Head of caudate nucleus (tissue), 42 donors: ENCODE measurements at regions not wholly inside any gene's neighbourhood (a gene's known extent, or its start where the extent isn't known, plus 50 kb on each side); places are given as distances from the start of the nearest gene placed in this dataset.
"Not testable (repeated sequence)": the region's sequence is repeated elsewhere in the genome, so short reads cannot be mapped to it uniquely, and the experiment has no call there.

Experiments
- DNase-seq, 42 donors: peaks; one replicate each; pipeline versions ENCODE4 v3.0.0 to v3.0.0-alpha.2; 2020 to 2021; ENCODE audit warnings: mixed read lengths in 7 of 42
- intact Hi-C: fragments of 100-400 bp; cut with DNase I; formaldehyde crosslinking; loops from one replicate; pipeline ENCODE4 v1.15.0; 2022

GRCh38 chr10:23535381-23535780 is 96.5 kb downstream of the OTUD1 start:
- no peak for DNase-seq
- intact Hi-C loops, result loop anchor here (10.0 kb wide), 1 partner anchor 159 kb away; no protein-coding TSS in a partner anchor

- intact Hi-C loops, result loop anchor here (10.0 kb wide), 1 partner anchor 156 kb away; no protein-coding TSS in a partner anchor
- no peak for DNase-seq
Observed at GRCh38 chr10:23538968-23539367, 100.1 kb downstream of the OTUD1 start.

- intact Hi-C loops, result no loop called here
- DNase-seq, result peak in 8 of 42 donors; percentile 5 to 31 (median 18)
Observed at GRCh38 chr10:23540401-23541030, 101.6 kb downstream of the OTUD1 start.

GRCh38 chr10:23543691-23544380 is 105.0 kb downstream of the OTUD1 start:
- intact Hi-C loops, result no loop called here
- no peak for DNase-seq

- intact Hi-C loops, result not testable (repeated sequence)
Observed at GRCh38 chr10:23545866-23546265, 107.0 kb downstream of the OTUD1 start.

GRCh38 chr10:23556727-23557440 is 118.0 kb downstream of the OTUD1 start:
- DNase-seq, result no peak
- intact Hi-C loops, result no loop called here

More at GRCh38 chr10:23545866-23546265, 107.0 kb downstream of the OTUD1 start:
- not testable (repeated sequence) for DNase-seq

- intact Hi-C loops, result no loop called here
- DNase-seq, result no peak
Observed at GRCh38 chr10:23557777-23558176, 118.9 kb downstream of the OTUD1 start.

- no peak for DNase-seq
- intact Hi-C loops, result no loop called here
Observed at GRCh38 chr10:23558361-23558799, 119.5 kb downstream of the OTUD1 start.

GRCh38 chr10:23568996-23569395 is 130.1 kb downstream of the OTUD1 start:
- DNase-seq, result no peak
- intact Hi-C loops, result no loop called here

- no peak for DNase-seq
- intact Hi-C loops, result no loop called here
Observed at GRCh38 chr10:23571884-23572283, 133.0 kb downstream of the OTUD1 start.

GRCh38 chr10:23581906-23582450 is 143.1 kb downstream of the OTUD1 start:
- intact Hi-C loops, result no loop called here

GRCh38 chr10:23584396-23584795 is 145.5 kb downstream of the OTUD1 start:
- intact Hi-C loops, result no loop called here
- DNase-seq, result no peak

More at GRCh38 chr10:23581906-23582450, 143.1 kb downstream of the OTUD1 start:
- no peak for DNase-seq

GRCh38 chr10:23585186-23585585 is 146.3 kb downstream of the OTUD1 start:
- intact Hi-C loops, result no loop called here
- no peak for DNase-seq

GRCh38 chr10:23585666-23586065 is 146.8 kb downstream of the OTUD1 start:
- intact Hi-C loops, result no loop called here
- DNase-seq, result no peak

- intact Hi-C loops, DNase-seq: not testable (repeated sequence)
Observed at GRCh38 chr10:23595278-23595677, 156.4 kb downstream of the OTUD1 start.

- intact Hi-C loops, result no loop called here
- no peak for DNase-seq
Observed at GRCh38 chr10:23604613-23605012, 165.7 kb downstream of the OTUD1 start.

- intact Hi-C loops, result no loop called here
- no peak for DNase-seq
Observed at GRCh38 chr10:23606456-23606855, 167.6 kb downstream of the OTUD1 start.

GRCh38 chr10:23608926-23609325 is 170.1 kb downstream of the OTUD1 start:
- no peak for DNase-seq
- intact Hi-C loops, result no loop called here

GRCh38 chr10:23610626-23611307 is 171.9 kb downstream of the OTUD1 start:
- intact Hi-C loops, result no loop called here
- no peak for DNase-seq
